Mucosa of descending colon (tissue), 3 donors: ENCODE measurements at regions not wholly inside any gene's neighbourhood (a gene's known extent, or its start where the extent isn't known, plus 50 kb on each side); places are given as distances from the start of the nearest gene placed in this dataset.

Source experiments
- ATAC-seq: fragments of 200-7000 bp; cut with Tn5 transposase; one replicate; pipeline ENCODE4 v1.9.1; 2020; ENCODE audit warnings: mild to moderate bottlenecking, moderate library complexity
- DNase-seq, 3 donors: peaks; one replicate each; pipeline ENCODE4 v3.0.0-alpha.2; 2020
- H3K36me3 ChIP-seq: fragments of 200-600 bp; one replicate; pipeline ENCODE4 v1.8.0; 2021; ENCODE audit warnings: low read depth, mild to moderate bottlenecking
- H3K4me1 ChIP-seq: fragments of 200-600 bp; one replicate; pipeline ENCODE4 v1.8.0; 2021; ENCODE audit warnings: low read depth, mild to moderate bottlenecking
- H3K4me3 ChIP-seq: fragments of 200-600 bp; one replicate; pipeline ENCODE4 v1.8.0; 2021; ENCODE audit warnings: mild to moderate bottlenecking
- H3K9me3 ChIP-seq: fragments of 200-600 bp; one replicate; pipeline ENCODE4 v1.8.0; 2021; ENCODE audit warnings: mild to moderate bottlenecking
- CTCF ChIP-seq: fragments of 200-600 bp; IDR thresholded peaks from one replicate; pipeline ENCODE4 v1.8.0; 2022; ENCODE audit warnings: antibody characterized with exemption, mild to moderate bottlenecking
- intact Hi-C, 2 donors: fragments of 100-400 bp; cut with DNase I in 1 of 2; cut with micrococcal nuclease in 1 of 2; formaldehyde crosslinking; loops; one replicate each; pipeline versions ENCODE4 v1.11.0 to v1.11.1; 2022; cut with DNase I, micrococcal nuclease
- donor health status: DM: no; HTN: no; CAD: no; lungs with moderate emphysema.
- donor health status: DM: no; HTN: no; CAD: no.
- donor health status: DM: no; HTN: yes; CAD: no.

GRCh38 chr10:69738858-69739435, 62.8 kb upstream of the COL13A1 start:
- no peak for ATAC-seq
- Histone ChIP-seq H3K9me3 (no peaks in the 10 kb centered on the region), H3K4me3 (no peak overlapping the region), H3K36me3 (no peaks in the 10 kb centered on the region), H3K4me1 (peaks cover 5% of the 10 kb centered on the region)
- TF ChIP-seq CTCF, result no peak
- intact Hi-C loops, result no loop called here
- no peak for DNase-seq

GRCh38 chr10:69739634-69740033, 62.1 kb upstream of the COL13A1 start:
- Histone ChIP-seq H3K4me1 (peaks cover 3% of the 10 kb centered on the region), H3K36me3 (no peaks in the 10 kb centered on the region), H3K9me3 (no peaks in the 10 kb centered on the region), H3K4me3 (no peak overlapping the region)
- intact Hi-C loops, result no loop called here
- DNase-seq (no peak), ATAC-seq (no peak)
- no peak for TF ChIP-seq CTCF

GRCh38 chr10:69740126-69740525, 61.6 kb upstream of the COL13A1 start:
- Histone ChIP-seq H3K36me3 (no peaks in the 10 kb centered on the region), H3K4me1 (peaks cover 2% of the 10 kb centered on the region), H3K4me3 (no peak overlapping the region), H3K9me3 (no peaks in the 10 kb centered on the region)
- intact Hi-C loops, result no loop called here
- DNase-seq, result no peak
- no peak for TF ChIP-seq CTCF
- ATAC-seq, result no peak

- intact Hi-C loops, result no loop called here
- Histone ChIP-seq H3K36me3 (no peaks in the 10 kb centered on the region), H3K4me1 (peaks cover 2% of the 10 kb centered on the region), H3K4me3 (no peak overlapping the region), H3K9me3 (no peaks in the 10 kb centered on the region)
- DNase-seq (no peak), ATAC-seq (no peak)
- TF ChIP-seq CTCF, result no peak
These were observed 60.5 kb upstream of the COL13A1 start for GRCh38 chr10:69741252-69741651.

- no peak for ATAC-seq
- Histone ChIP-seq H3K9me3 (no peaks in the 10 kb centered on the region), H3K4me1 (peaks cover 1% of the 10 kb centered on the region), H3K4me3 (no peak overlapping the region), H3K36me3 (no peaks in the 10 kb centered on the region)
- no peak for DNase-seq
- intact Hi-C loops, result no loop called here
- no peak for TF ChIP-seq CTCF
These were observed 59.9 kb upstream of the COL13A1 start for GRCh38 chr10:69741671-69742355.
